NOMO-1 treated with DMSO at 0.1 percent for 48 hours (cell line): ENCODE measurements at regions not wholly inside any gene's neighbourhood (a gene's known extent, or its start where the extent isn't known, plus 50 kb on each side); places are given as distances from the start of the nearest gene placed in this dataset.

Experiments
- DNase-seq: peaks from one replicate; lab custom pipeline; 2025; ENCODE audit not compliant: unreplicated experiment; lab: John Stamatoyannopoulos, UW

DNA sequence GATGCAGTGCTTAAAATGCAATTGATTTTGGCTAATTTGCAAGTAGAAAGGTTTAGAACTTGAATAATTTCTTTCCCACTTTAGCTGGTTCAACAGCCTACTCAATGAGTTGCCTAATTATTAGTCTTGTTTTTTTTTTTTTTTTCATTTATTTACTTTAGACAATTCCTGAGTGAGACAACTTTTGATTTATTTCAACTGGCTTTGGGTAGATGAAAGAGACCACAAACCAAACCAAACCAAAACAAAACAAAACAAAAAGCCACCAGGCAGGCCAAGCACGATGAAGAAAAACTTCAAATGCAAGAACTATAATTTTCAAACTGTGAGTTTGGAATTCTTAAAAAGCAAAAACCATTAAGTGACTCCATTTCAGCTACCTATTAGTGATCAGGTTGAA lies 469.9 kb downstream of the GBE1 start:
- no peak for DNase-seq

DNA sequence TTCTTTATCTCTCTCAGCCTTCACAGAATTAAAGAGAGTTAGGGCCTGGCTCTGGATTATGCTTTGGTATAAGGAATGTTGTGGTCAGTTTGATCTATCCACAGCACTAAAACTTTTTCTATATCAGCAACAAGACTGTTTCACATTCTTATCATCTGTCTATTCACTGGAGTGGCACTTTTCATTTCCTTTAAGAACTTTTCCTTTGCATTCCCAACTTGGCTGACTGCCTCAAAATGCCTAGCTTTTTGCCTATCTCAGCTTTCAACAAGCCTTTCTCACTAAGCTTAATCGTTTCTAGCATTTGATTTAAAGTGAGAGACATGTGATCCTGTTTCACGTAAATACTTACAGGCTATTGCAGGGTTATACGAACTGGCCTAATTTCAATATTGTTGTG lies 471.8 kb downstream of the GBE1 start:
- no peak for DNase-seq

GRCh38 chr3:81279481-81280379 lies 481.7 kb downstream of the GBE1 start:
- DNase-seq = no peak

GRCh38 chr3:81277853-81278252 lies 483.6 kb downstream of the GBE1 start:
- no peak for DNase-seq

DNA sequence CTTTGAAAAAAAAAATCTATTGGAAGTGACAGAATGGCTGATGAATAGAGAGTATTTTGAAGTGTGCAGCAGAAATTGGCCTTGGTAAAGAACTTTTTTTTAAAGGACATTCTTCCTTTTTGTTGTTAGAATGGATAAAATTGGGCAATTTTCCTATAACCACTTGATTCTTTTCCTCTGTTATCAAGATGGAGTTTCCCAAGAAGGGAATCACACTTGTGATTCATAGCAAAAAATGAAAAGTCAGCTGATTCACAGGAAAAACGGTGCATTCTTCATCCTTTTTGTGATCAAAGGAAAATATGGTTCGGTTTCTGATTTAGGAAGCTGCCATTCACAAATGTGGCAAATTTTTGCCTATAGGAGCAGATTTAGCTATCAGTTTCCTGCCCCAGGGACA lies 486.8 kb downstream of the GBE1 start:
- no peak for DNase-seq

GRCh38 chr3:81270603-81271379 lies 490.7 kb downstream of the GBE1 start:
- no peak for DNase-seq

GRCh38 chr3:81268526-81268925 lies 492.9 kb downstream of the GBE1 start:
- DNase-seq = no peak

- no peak for DNase-seq
Observed at GRCh38 chr3:81261996-81262395, 499.4 kb downstream of the GBE1 start.

DNA sequence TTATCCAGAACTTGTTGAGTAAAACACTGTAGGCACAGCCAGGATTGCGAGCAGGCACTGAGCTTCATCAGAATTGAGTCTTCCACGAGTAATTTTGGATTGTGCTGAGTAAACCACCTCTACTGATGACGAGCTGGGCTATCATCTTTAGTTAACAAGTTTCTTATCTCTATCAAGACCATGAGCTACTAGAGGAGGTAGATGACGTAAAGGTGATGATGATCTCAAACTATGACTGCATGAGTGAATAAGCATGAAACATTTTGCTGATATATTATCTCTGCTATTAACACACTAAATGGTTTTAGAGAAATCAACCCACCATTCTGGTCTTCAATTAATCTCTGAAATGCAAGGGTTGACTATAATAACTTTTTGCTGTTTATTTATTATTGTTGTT lies 506.0 kb downstream of the GBE1 start:
- DNase-seq = no peak

DNA sequence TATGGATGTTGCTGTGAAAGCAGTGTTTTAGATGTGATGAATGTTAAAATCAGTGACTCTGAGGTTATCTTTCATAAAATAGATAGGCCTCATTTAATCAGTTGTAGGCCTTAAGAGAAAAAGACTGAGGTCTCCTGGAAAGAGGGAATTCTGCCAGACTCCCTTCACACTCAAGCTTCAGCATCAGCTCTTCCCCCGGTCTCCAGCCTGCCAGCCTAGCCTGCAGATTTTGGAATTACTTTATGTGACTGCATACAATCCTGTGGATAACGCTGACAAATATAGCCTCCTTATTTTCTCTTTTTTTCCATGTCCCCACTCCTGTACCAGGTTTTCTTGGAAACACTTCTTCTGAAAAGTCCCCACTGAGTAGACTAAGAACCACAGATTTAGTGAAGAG lies 510.3 kb downstream of the GBE1 start:
- DNase-seq = no peak

GRCh38 chr3:81249540-81250029 lies 511.9 kb downstream of the GBE1 start:
- DNase-seq = no peak

DNA sequence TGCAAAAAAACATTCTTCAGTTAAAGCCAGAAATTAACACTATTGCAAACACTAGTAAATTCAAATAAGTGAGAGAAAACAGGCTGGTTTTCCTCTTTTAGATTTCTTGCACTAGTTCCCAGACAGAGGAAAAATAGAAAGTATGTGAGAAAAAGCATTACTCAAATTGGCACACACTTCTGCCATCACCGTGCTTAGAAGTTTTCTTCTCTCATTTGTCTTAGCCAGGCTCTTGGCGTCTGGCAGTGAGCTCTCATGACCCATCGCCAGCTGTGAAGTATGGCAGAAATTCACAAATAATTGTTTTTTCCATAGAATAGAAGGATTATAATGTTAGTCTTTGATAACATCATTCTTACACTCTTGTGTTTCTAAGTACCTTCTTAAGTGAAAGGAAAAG lies 515.9 kb downstream of the GBE1 start:
- no peak for DNase-seq

GRCh38 chr3:81245043-81245442 lies 516.4 kb downstream of the GBE1 start:
- DNase-seq = no peak

DNA sequence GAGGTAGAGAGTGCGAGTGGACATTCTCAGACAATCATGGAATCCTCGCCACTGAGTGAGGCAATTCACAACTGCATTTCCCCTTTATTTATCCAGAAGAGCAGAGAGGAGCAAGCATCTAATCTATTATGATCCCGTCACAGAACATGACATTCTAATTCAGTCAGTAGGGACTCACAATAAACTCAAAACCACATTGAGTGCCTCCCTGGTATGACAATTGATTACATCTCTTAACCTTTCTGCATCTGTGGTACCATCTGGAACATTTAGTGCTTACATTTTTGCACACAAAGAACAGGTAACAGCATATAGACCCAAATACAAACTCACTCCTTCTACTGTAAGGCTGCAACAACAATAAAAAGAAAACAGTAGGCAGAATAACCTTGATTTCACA lies 517.2 kb downstream of the GBE1 start:
- DNase-seq = no peak

GRCh38 chr3:81242871-81243270 lies 518.6 kb downstream of the GBE1 start:
- DNase-seq = peak; percentile 8

- DNase-seq = no peak
Observed at GRCh38 chr3:81237181-81237580, 524.3 kb downstream of the GBE1 start.

GRCh38 chr3:81218023-81218422 lies 543.4 kb downstream of the GBE1 start:
- no peak for DNase-seq

DNA sequence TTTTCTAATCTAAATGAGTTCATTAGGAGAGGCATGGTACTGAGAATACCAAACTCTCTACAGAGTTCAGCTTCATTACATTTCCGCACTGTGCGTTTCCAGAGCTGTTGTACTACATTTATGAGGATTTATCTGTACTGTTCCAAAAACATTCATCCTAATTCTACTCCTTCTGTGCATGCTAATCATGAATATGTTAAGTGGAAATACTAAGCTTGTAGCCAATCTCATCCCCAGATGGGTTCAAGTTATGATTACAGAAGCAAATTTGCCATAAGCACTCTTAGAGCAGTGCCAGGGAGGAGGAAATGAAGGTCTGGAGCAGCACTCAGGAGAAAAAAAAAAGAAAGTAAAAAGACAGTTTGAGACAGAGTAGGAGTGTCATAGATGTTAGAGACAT lies 544.3 kb downstream of the GBE1 start:
- no peak for DNase-seq

GRCh38 chr3:81216192-81216591 lies 545.3 kb downstream of the GBE1 start:
- DNase-seq = no peak

GRCh38 chr3:81214631-81215030 lies 546.8 kb downstream of the GBE1 start:
- DNase-seq = no peak

- no peak for DNase-seq
Observed at GRCh38 chr3:81199587-81199986, 561.9 kb downstream of the GBE1 start.

DNA sequence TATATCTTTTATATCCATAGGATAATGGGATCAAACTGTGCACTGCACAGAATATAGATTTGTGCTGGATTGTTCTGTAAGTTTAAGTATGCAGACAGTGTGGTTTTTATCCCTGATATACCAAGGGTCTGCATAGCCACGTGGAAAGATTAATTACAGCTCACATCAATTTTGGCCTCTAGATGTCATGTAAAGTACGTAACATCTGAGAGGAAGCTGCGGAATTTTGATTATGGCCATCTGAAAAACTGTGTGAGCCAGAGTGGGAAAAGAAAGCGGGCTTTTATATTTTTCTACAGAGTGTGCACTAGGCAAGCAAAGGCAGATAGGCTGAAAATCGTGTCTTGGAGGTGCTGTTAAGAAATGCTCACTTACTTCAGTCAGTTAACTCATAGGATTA lies 562.7 kb downstream of the GBE1 start:
- no peak for DNase-seq
